GM18505 (cell line): ENCODE measurements at regions not wholly inside any gene's neighbourhood (a gene's known extent, or its start where the extent isn't known, plus 50 kb on each side); places are given as distances from the start of the nearest gene placed in this dataset.
"Not testable (repeated sequence)": the region's sequence is repeated elsewhere in the genome, so short reads cannot be mapped to it uniquely, and the experiment has no call there.

Experiments
- ATAC-seq: cut with Tn5 transposase; IDR thresholded peaks from one replicate; pipeline ENCODE4 v1.9.1; 2021; ENCODE audit not compliant: unreplicated experiment
- POLR2A ChIP-seq: IDR thresholded peaks from 4 replicates; pipeline ENCODE4 v1.6.1; 2011; ENCODE audit warnings: borderline replicate concordance; ENCODE audit not compliant: insufficient read depth, insufficient read length; ENCODE audit errors: extremely low read depth

DNA sequence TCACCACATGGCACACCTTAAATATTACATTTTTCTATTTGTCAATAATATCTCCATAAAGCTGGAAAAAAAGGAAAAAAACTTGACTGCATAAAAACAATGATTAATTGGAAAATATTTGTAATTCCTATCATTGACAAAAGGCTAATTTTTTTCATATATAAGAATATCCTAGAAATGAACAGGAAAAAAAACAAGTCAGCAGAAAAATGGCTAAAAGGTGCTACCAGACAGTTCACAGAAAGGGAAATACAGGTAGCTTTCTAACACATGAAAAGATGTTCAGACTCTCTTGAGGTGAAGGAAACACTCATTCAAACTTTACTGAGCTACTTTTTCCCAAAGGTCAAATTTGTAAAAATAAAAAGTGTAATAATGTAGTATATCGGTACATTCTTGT lies 104.1 kb upstream of the SCAF8 start:
- TF ChIP-seq POLR2A, result no peak
- ATAC-seq, result no peak

DNA sequence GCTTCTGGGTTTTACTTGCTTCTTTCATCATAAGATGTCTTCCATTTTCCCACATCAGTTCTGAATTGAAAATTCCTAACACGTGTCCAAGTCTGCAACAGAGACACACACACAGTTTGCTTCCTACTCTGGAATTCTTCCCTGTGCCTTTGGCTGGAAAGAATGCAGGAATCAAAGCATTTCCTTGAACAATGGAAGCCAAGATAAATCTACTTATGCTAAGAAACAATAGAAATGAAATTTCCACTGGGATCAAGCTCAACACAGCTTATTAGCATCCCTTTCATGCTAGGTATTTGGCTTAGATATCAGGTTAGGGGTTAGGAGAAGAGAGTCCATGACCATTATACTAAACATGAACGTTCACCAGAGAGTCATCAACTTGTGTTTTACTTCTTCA lies 101.1 kb upstream of the SCAF8 start:
- no peak for ATAC-seq

GRCh38 chr6:154637392-154637791 lies 95.8 kb upstream of the SCAF8 start:
- ATAC-seq, result no peak
- no peak for TF ChIP-seq POLR2A

More for the DNA sequence above, 101.1 kb upstream of the SCAF8 start:
- TF ChIP-seq POLR2A, result no peak

GRCh38 chr6:154638369-154638768 lies 94.8 kb upstream of the SCAF8 start:
- TF ChIP-seq POLR2A, result no peak
- ATAC-seq, result no peak

DNA sequence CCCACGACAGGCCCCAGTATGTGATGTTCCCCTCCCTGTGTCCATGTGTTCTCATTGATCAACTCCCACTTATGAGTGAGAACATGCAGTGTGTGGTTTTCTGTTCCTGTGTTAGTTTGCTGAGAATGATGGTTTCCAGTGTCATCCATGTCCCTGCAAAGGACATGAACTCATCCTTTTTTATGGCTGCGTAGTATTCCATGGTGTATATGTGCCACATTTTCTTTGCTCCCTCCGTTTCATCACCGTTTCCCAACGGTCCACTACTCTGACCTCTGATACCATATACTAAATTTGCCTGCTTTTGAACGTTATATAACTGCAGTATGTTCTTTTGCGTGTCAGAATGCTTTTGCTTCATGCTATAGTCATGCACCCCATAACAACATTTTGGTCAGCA lies 94.0 kb upstream of the SCAF8 start:
- not testable (repeated sequence) for ATAC-seq

GRCh38 chr6:154648188-154648887 lies 84.9 kb upstream of the SCAF8 start:
- ATAC-seq, result no peak

DNA sequence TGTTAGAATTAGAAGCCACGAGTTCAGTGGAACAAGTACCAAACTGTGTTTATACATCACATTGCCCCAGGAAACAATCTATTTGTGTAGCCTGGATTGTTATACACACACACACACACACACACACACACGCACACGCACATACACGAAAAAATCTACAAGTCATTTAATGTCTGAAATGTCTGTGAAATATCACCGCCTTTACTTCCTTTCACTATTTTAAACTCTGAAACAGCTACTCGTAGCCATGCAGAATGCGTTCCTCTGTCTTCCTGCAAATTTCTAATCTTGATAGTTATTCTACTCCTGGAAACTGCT lies 84.4 kb upstream of the SCAF8 start:
- TF ChIP-seq POLR2A, result no peak
- no peak for ATAC-seq

More at GRCh38 chr6:154648188-154648887, 84.9 kb upstream of the SCAF8 start:
- TF ChIP-seq POLR2A, result no peak

- no peak for TF ChIP-seq POLR2A
- no peak for ATAC-seq
Observed at GRCh38 chr6:154649721-154650120, 83.5 kb upstream of the SCAF8 start.

DNA sequence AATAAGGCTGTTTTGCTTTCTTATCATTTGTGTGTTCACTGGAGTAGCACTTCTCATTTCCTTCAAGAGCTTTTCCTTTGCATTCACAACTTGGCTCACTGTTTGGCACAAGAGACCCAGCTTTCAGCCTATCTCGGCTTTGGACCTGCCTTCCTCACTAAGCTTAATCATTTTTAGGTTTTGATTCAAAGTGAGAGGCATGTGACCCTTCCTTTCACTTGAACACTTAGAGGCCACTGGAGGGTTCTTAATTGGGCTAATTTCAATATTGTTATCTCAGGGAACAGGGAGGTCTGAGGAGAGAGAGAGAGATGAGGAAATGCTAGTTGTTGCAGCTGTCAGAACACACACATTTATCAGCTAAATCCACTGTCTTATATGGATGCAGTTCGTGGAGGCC lies 82.9 kb upstream of the SCAF8 start:
- no peak for ATAC-seq
- no peak for TF ChIP-seq POLR2A

GRCh38 chr6:154651656-154652055 lies 81.6 kb upstream of the SCAF8 start:
- no peak for TF ChIP-seq POLR2A
- ATAC-seq, result no peak

GRCh38 chr6:154653385-154653784 lies 79.8 kb upstream of the SCAF8 start:
- ATAC-seq, result no peak
- no peak for TF ChIP-seq POLR2A

DNA sequence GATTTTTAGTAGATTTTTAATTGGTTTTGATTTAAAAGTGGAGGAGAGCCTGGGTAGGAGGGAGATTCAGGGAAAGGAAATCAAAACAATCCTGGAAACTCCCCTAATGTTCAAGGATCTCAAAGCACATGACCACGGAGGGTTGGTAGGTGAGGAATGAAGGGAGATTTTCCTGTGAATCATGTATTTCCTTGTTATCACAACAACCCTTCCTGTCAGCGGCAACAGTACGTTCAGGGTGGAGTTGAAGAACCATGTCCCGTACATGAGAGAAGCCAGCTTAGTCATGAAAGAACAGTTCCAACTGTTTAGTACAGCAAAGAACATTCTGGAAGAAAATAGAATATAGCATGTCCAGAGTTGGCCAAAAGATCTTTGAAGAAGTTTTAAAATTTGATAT lies 79.4 kb upstream of the SCAF8 start:
- no peak for TF ChIP-seq POLR2A
- no peak for ATAC-seq

DNA sequence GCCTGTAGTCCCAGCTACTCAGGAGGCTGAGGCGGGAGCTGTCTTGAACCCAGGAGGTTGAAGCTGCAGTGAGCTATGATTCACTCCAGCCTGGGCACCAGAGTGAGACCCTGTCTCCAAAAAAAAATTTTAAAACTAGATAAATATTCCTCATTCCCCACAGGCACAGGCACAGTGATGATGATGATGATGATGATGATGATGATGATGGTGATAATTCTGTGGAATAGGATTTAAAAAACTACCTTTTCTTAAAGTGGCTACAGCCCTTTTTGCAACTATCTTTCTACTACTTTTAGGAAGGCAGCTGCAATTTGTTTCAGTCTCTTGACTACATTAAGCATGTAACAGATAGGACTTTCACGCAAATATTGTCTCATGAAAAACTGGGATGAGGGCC lies 76.6 kb upstream of the SCAF8 start:
- ATAC-seq, result no peak
- TF ChIP-seq POLR2A, result no peak

DNA sequence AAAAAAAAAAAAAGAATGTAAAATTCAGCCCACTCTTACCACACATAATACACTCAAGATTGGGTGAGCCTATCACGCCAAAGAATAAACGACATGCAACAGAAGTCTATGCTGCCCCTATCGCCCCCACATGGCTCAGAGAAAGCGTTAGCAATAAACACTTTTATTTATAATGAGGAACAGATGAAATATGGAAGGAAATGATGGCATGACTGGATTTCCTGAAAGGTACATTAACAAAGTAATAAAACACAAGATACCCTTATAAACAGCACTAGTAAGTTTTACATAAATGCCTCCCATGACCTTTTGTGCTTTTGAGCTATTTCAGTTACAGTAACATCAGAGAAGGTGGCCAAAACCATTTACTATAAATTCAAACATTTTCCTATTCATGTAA lies 71.4 kb upstream of the SCAF8 start:
- TF ChIP-seq POLR2A, result no peak
- no peak for ATAC-seq

DNA sequence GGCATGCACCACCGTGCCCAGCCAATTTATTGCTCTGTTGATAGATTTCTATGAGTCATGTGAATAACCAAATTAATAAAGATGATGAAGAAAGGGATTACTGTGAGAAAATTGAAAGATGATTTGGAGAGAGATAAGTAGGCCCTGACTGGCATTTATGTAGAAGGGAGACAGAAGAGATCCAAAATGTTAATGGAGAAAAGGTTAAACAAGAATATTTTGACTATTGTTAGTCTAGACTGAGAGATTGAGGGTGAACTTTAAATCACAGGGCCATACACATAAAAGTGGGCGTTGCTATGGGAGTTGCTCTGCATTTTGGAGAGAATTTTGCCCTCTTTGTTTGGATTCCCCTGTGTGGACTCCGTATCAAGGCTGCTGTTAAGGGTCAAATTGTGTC lies 68.9 kb upstream of the SCAF8 start:
- TF ChIP-seq POLR2A, result no peak
- no peak for ATAC-seq

DNA sequence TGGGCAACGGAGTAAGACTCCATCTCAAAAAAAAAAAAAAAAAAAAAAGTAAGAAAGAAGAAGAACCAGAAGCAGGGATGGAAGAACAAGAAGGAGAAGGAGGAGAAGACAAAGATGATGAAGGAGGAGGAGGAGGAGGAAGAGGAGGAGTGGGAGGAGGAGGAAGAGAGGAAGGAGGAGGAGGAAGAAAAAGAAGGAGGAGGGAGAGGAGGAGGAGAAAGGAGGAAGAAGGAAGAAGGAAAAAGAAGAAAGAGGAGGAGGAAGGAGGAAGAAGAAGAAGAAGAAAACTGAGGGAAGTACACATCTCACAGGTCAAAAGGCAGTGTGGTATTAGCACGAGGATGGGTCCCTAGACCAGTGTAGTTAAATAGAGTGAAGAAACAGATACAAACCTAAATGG lies 65.1 kb upstream of the SCAF8 start:
- no peak for ATAC-seq
- TF ChIP-seq POLR2A, result no peak

- ATAC-seq, result no peak
- TF ChIP-seq POLR2A, result no peak
Observed at GRCh38 chr6:154672086-154672485, 61.1 kb upstream of the SCAF8 start.
